H1 (cell line): ENCODE measurements at regions not wholly inside any gene's neighbourhood (a gene's known extent, or its start where the extent isn't known, plus 50 kb on each side); places are given as distances from the start of the nearest gene placed in this dataset.

Source experiments
- CTCF ChIA-PET: fragments of 300-600 bp; sonication (Branson Sonifier 250); formaldehyde crosslinking; loops from one replicate; lab custom pipeline; 2021; ENCODE audit not compliant: partially characterized antibody; lab: Charles Lee
- POLR2A ChIA-PET: fragments of 300-600 bp; sonication (Branson Sonifier 250); formaldehyde crosslinking; loops from one replicate; lab custom pipeline; 2021; ENCODE audit warnings: inconsistent platforms; ENCODE audit not compliant: partially characterized antibody; lab: Charles Lee
- DNase-seq, 2 experiments: peaks; one replicate each; pipeline versions ENCODE4 v3.0.0 to v3.0.0-alpha.2; 2010 to 2022; ENCODE audit warnings: low spot score in 2 of 2, low read depth in 1 of 2, mixed read lengths in 1 of 2
- FAIRE-seq: peaks from 2 replicates; lab custom pipeline; 2011; peaks lifted over from hg19 to GRCh38; lab: Jason Lieb, UNC
- H2AFZ ChIP-seq: 2 replicates; pipeline ENCODE4 v1.8.1; 2012; ENCODE audit warnings: low read length, inconsistent platforms
- H2AK5ac ChIP-seq: 2 replicates; pipeline ENCODE4 v1.6.1; 2013; ENCODE audit warnings: low read depth, low read length
- H2BK120ac ChIP-seq: replicated peaks from 2 replicates; pipeline ENCODE3; 2013; ENCODE audit warnings: low read depth, low read length, inconsistent platforms
- H2BK12ac ChIP-seq: 2 replicates; pipeline ENCODE4 v1.6.1; 2013; ENCODE audit warnings: low read depth, low read length
- H2BK15ac ChIP-seq: 2 replicates; pipeline ENCODE4 v1.6.1; 2013; ENCODE audit warnings: low read length
- H2BK20ac ChIP-seq: 2 replicates; pipeline ENCODE4 v1.6.1; 2013; ENCODE audit warnings: low read length
- H2BK5ac ChIP-seq: 2 replicates; pipeline ENCODE4 v1.6.1; 2013; ENCODE audit warnings: low read depth, low read length
- H3K14ac ChIP-seq: 2 replicates; pipeline ENCODE4 v1.6.1; 2013; ENCODE audit warnings: inconsistent platforms; ENCODE audit not compliant: insufficient read length
- H3K18ac ChIP-seq: 2 replicates; pipeline ENCODE4 v1.6.1; 2013; ENCODE audit warnings: low read length; ENCODE audit errors: extremely low read depth
- H3K23ac ChIP-seq: 2 replicates; pipeline ENCODE4 v1.6.1; 2013; ENCODE audit warnings: inconsistent platforms; ENCODE audit not compliant: insufficient read length
- H3K23me2 ChIP-seq: 2 replicates; pipeline ENCODE4 v1.6.1; 2013; ENCODE audit warnings: low read depth, low read length
- H3K27ac ChIP-seq: 2 replicates; pipeline ENCODE4 v1.6.1; 2011; ENCODE audit warnings: low read depth, low read length, inconsistent platforms
- H3K27me3 ChIP-seq, 4 experiments: replicated peaks in 1 of 4; 1 replicate in 1 of 4; 2 replicates in 3 of 4; pipeline versions ENCODE4 v1.6.1 to v1.8.1; 2011 to 2013; ENCODE audit warnings: low read length in 3 of 4, mild to moderate bottlenecking in 3 of 4, inconsistent platforms in 2 of 4, mixed read lengths in 2 of 4, moderate library complexity in 1 of 4; ENCODE audit not compliant: control insufficient read depth in 3 of 4, insufficient read depth in 3 of 4; ENCODE audit errors: extremely low read depth in 1 of 4
- H3K36me3 ChIP-seq, 4 experiments: 2 replicates each; pipeline versions ENCODE4 v1.6.1 to v1.8.1; 2011 to 2013; ENCODE audit warnings: mild to moderate bottlenecking in 4 of 4, low read length in 3 of 4, moderate library complexity in 2 of 4, control low read depth in 1 of 4, inconsistent platforms in 1 of 4; ENCODE audit not compliant: insufficient read depth in 4 of 4, control insufficient read depth in 2 of 4
- H3K4ac ChIP-seq: replicated peaks from 2 replicates; pipeline ENCODE3; 2013; ENCODE audit warnings: low read length, low read depth, mixed read lengths, inconsistent platforms; ENCODE audit not compliant: insufficient read length
- H3K4me1 ChIP-seq, 4 experiments: replicated peaks in 1 of 4; 1 replicate in 1 of 4; 2 replicates in 3 of 4; pipeline versions ENCODE4 v1.6.1 to v1.8.1; 2011 to 2013; ENCODE audit warnings: low read length in 3 of 4, inconsistent platforms in 2 of 4, mixed read lengths in 1 of 4; ENCODE audit not compliant: insufficient read depth in 4 of 4, control insufficient read depth in 3 of 4
- H3K4me2 ChIP-seq, 2 experiments: 2 replicates each; pipeline versions ENCODE4 v1.6.1 to v1.8.1; 2011 to 2013; ENCODE audit warnings: low read depth in 2 of 2, low read length in 2 of 2, control low read depth in 1 of 2, inconsistent platforms in 1 of 2, mild to moderate bottlenecking in 1 of 2; ENCODE audit not compliant: insufficient read depth in 1 of 2
- H3K4me3 ChIP-seq, 4 experiments: fragments of 200-600, 300-600 bp in 1 of 4; sonication (generic), shearing (Covaris generic), sonication (Bioruptor Twin) in 1 of 4; 2 replicates each; pipeline versions ENCODE4 v1.5.1 to v1.8.1; 2011 to 2016; ENCODE audit warnings: low read length in 4 of 4, low read depth in 3 of 4, control low read depth in 2 of 4, inconsistent platforms in 2 of 4, mild to moderate bottlenecking in 2 of 4, mixed read lengths in 1 of 4, moderate library complexity in 1 of 4; ENCODE audit not compliant: insufficient read depth in 2 of 4; ENCODE audit errors: extremely low read depth in 1 of 4
- H3K56ac ChIP-seq: replicated peaks from 2 replicates; pipeline ENCODE3; 2013; ENCODE audit warnings: low read depth, mild to moderate bottlenecking, mixed read lengths, low read length, inconsistent platforms; ENCODE audit not compliant: insufficient read length
- H3K79me1 ChIP-seq: 2 replicates; pipeline ENCODE4 v1.6.1; 2013; ENCODE audit warnings: low read depth, low read length, control low read depth
- H3K79me2 ChIP-seq, 2 experiments: 2 replicates each; pipeline versions ENCODE4 v1.6.1 to v1.8.1; 2012 to 2013; ENCODE audit warnings: low read length in 2 of 2, mild to moderate bottlenecking in 2 of 2, inconsistent platforms in 1 of 2; ENCODE audit not compliant: insufficient read depth in 2 of 2, control insufficient read depth in 1 of 2
- H3K9ac ChIP-seq, 4 experiments: replicated peaks in 1 of 4; 1 replicate in 1 of 4; 2 replicates in 3 of 4; pipeline versions ENCODE4 v1.6.1 to v1.8.1; 2011 to 2013; ENCODE audit warnings: low read depth in 3 of 4, low read length in 3 of 4, control low read depth in 2 of 4, mild to moderate bottlenecking in 2 of 4, moderate library complexity in 2 of 4, inconsistent platforms in 1 of 4; ENCODE audit errors: extremely low read depth in 1 of 4
- H3K9me3 ChIP-seq, 2 experiments: 2 replicates each; pipeline versions ENCODE4 v1.6.1 to v1.8.1; 2012 to 2013; ENCODE audit warnings: mild to moderate bottlenecking in 2 of 2, moderate library complexity in 2 of 2, control low read depth in 1 of 2, inconsistent platforms in 1 of 2, low read depth in 1 of 2, low read length in 1 of 2, mixed read lengths in 1 of 2; ENCODE audit not compliant: insufficient read depth in 2 of 2
- H4K20me1 ChIP-seq, 2 experiments: replicated peaks in 1 of 2; 2 replicates each; pipeline versions ENCODE3 to v1.8.1; 2011 to 2013; ENCODE audit warnings: inconsistent platforms in 2 of 2, low read length in 2 of 2, mild to moderate bottlenecking in 1 of 2; ENCODE audit not compliant: insufficient read depth in 2 of 2, control insufficient read depth in 1 of 2
- H4K5ac ChIP-seq: 2 replicates; pipeline ENCODE4 v1.6.1; 2013; ENCODE audit warnings: low read length, low read depth, mixed read lengths, inconsistent platforms; ENCODE audit not compliant: insufficient read length
- H4K8ac ChIP-seq: 2 replicates; pipeline ENCODE4 v1.8.0; 2013; ENCODE audit warnings: mild to moderate bottlenecking, moderate library complexity, low read length, inconsistent platforms; ENCODE audit not compliant: insufficient read depth; ENCODE audit errors: extremely low read depth
- H4K91ac ChIP-seq: replicated peaks from 2 replicates; pipeline ENCODE3; 2013; ENCODE audit warnings: low read length, mixed read lengths, inconsistent platforms; ENCODE audit not compliant: insufficient read length
- ATF3 ChIP-seq: IDR thresholded peaks from 2 replicates; pipeline ENCODE4 v1.6.1; 2011; ENCODE audit warnings: low read depth, mild to moderate bottlenecking, low read length; ENCODE audit not compliant: insufficient read depth
- BACH1 ChIP-seq: IDR thresholded peaks from 2 replicates; pipeline ENCODE4 v1.6.1; 2012; ENCODE audit warnings: low read length, improper control_type of control experiment
- CHD1 ChIP-seq: IDR thresholded peaks from 2 replicates; pipeline ENCODE4 v1.6.1; 2012; ENCODE audit warnings: low read depth, low read length, improper control_type of control experiment
- CREB1 ChIP-seq: IDR thresholded peaks from 2 replicates; pipeline ENCODE4 v1.6.1; 2012; ENCODE audit warnings: inconsistent platforms
- HDAC2 ChIP-seq, 2 experiments: fragments of 300-600 bp in 1 of 2; sonication (generic) in 1 of 2; IDR thresholded peaks; 2 replicates each; pipeline ENCODE4 v1.6.1; 2011 to 2012; ENCODE audit warnings: low read depth in 2 of 2, low read length in 2 of 2, mild to moderate bottlenecking in 2 of 2, moderate library complexity in 2 of 2, borderline replicate concordance in 1 of 2, inconsistent platforms in 1 of 2
- RAD21 ChIP-seq, 2 experiments: IDR thresholded peaks in 1 of 2; conservative IDR thresholded peaks in 1 of 2; 2 replicates each; pipeline ENCODE4 v1.6.1; 2011; ENCODE audit warnings: low read depth in 2 of 2, low read length in 2 of 2, improper control_type of control experiment in 1 of 2, inconsistent platforms in 1 of 2, mild to moderate bottlenecking in 1 of 2, moderate library complexity in 1 of 2
- RBBP5 ChIP-seq: IDR thresholded peaks from 2 replicates; pipeline ENCODE4 v1.7.1; 2012; ENCODE audit warnings: low read depth, mild to moderate bottlenecking, inconsistent platforms, low read length, moderate library complexity, borderline replicate concordance
- RXRA ChIP-seq: IDR thresholded peaks from 2 replicates; pipeline ENCODE4 v1.6.1; 2011; ENCODE audit warnings: low read depth, mild to moderate bottlenecking, low read length, moderate library complexity; ENCODE audit not compliant: insufficient read depth
- TBP ChIP-seq: IDR thresholded peaks from 2 replicates; pipeline ENCODE4 v1.6.1; 2011; ENCODE audit warnings: low read depth, low read length, improper control_type of control experiment
- ZNF274 ChIP-seq: IDR thresholded peaks from 2 replicates; pipeline ENCODE4 v1.7.0; 2012; ENCODE audit warnings: low read length, borderline replicate concordance; ENCODE audit errors: extremely low read depth
- WGBS, 2 experiments: shearing (Covaris generic) in 1 of 2; methylation state at CpG; one replicate each; pipeline versions ENCODE4 v1.1.6 to v1.1.7; 2013 to 2015; ENCODE audit warnings: low lambda C conversion rate in 2 of 2, mixed read lengths in 2 of 2, inconsistent platforms in 1 of 2, low coverage in 1 of 2, missing lambda C conversion rate in 1 of 2; ENCODE audit not compliant: insufficient replicate concordance in 2 of 2, insufficient coverage in 1 of 2, insufficient read length in 1 of 2; ENCODE audit errors: extremely low coverage in 1 of 2, missing lambda C conversion rate in 1 of 2; 5-methylcytosine and 5-hydroxymethylcytosine counted together

GRCh38 chr6:6734479-6735465, 146.3 kb downstream of the LY86 start:
- no peaks in the 10 kb centered on the region for H3K79me2 ChIP-seq
- 89% methylated on average over 16 of the region's 16 CpGs; no CpG with 5 or more reads in 1 of the 2 experiments for WGBS, 2 experiments
- no peak overlapping the region for H4K5ac ChIP-seq
- no peaks in the 10 kb centered on the region for H3K79me1 ChIP-seq
- H4K8ac ChIP-seq = no peak overlapping the region
- H3K36me3 ChIP-seq = no peaks in the 10 kb centered on the region
- H3K23me2 ChIP-seq = no peaks in the 10 kb centered on the region; the same call in 1 of the 2 replicates
- H4K91ac ChIP-seq = no peak overlapping the region
- H4K20me1 ChIP-seq = no peaks in the 10 kb centered on the region
- POLR2A ChIA-PET = no interaction called here
- H2BK20ac ChIP-seq = 0 out of 2 replicates have a peak overlapping the region, but pooled peaks have one; percentile 15
- H3K9me3 ChIP-seq = no peaks in the 10 kb centered on the region
- H3K18ac ChIP-seq = no peak overlapping the region
- H2BK5ac ChIP-seq = no peak overlapping the region
- H2BK120ac ChIP-seq = no peak overlapping the region
- H3K23ac ChIP-seq = no peak overlapping the region
- no peak overlapping the region for H2BK12ac ChIP-seq
- H3K4ac ChIP-seq = no peak overlapping the region
- no peak overlapping the region for H3K9ac ChIP-seq
- DNase-seq (no peak), FAIRE-seq (no peak)
- H2AFZ ChIP-seq = no peak overlapping the region
- H3K4me2 ChIP-seq = no peak overlapping the region
- H2BK15ac ChIP-seq = no peak overlapping the region
- H3K14ac ChIP-seq = no peak overlapping the region
- no peak overlapping the region for H3K56ac ChIP-seq
- no peak overlapping the region for H2AK5ac ChIP-seq
- H3K4me3 ChIP-seq = no peak overlapping the region
- H3K27me3 ChIP-seq = no peaks in the 10 kb centered on the region; a peak in 2 of 7 replicates
- CTCF ChIA-PET = interaction anchor here (0.5 to 3.1 kb wide), 11 partner anchors 11 to 514 kb away, joined by 3 to 19 read pairs (median 4); no protein-coding TSS in a partner anchor
- no peak overlapping the region for H3K27ac ChIP-seq
- peaks cover 0 to 8% (median 4%) of the 10 kb centered on the region in 4 experiments; a peak in 3 of 7 replicates for H3K4me1 ChIP-seq
- TF ChIP-seq RXRA (no peak), TBP (no peak), ATF3 (no peak), BACH1 (no peak), RAD21 (IDR thresholded peaks at IDR 0.05 in 1 of 2, conservative IDR thresholded peaks at IDR 0.05 in 1 of 2; ENCODE audit: low read depth in 2 of 2, low read length in 2 of 2) (no peak), CREB1 (no peak), HDAC2 (IDR thresholded peaks at IDR 0.05; ENCODE audit: borderline replicate concordance in 1 of 2, low read depth in 2 of 2, low read length in 2 of 2) (no peak), ZNF274 (no peak), CHD1 (no peak), RBBP5 (no peak)
